ENCODE measurements at regions not wholly inside any gene's neighbourhood (a gene's known extent, or its start where the extent isn't known, plus 50 kb on each side); places are given as distances from the start of the nearest gene placed in this dataset.

DNA sequence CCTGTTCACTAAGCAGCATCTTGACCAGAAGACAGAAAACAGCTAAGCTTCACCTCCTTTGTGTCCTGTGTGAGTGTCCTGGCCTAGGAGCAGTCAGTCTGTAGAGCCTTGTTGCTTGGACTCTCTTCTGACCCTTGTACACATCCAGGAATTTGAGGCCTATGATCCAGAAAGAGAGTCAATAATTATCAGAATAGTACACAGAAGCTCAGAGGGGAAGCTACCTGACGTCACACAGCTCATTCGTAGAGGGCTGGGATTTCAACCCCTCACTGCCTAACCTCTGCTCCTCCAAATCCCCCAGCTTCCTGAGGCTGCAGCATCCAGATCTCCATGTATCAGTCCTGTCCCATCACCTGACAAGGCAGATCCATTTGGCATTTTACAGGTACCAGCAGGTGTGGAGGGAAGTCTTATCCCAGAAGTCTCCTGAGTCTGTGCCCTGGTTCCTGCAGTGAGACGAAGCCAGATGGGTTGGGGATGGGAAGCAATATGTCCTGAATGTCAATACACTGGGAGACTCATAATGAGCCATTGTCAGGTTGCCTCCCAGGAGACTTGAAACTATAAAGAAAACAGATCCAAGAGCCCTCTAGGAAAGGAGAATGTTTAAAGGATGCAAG lies 203.1 kb downstream of the MINAR1 start:
- no peak overlapping the region for H3K4me3 ChIP-seq
- no peaks in the 10 kb centered on the region for H3K27me3 ChIP-seq
- H3K27ac ChIP-seq, result no peak overlapping the region
- no peak for DNase-seq
- no peak for TF ChIP-seq EP300 (IDR thresholded peaks at IDR 0.05)
- no peak for TF ChIP-seq CTCF (IDR thresholded peaks at IDR 0.05)
- no peak for TF ChIP-seq POLR2A (IDR thresholded peaks at IDR 0.05)
- no peaks in the 10 kb centered on the region for H3K4me1 ChIP-seq (ENCODE audit: insufficient read depth)
- intact Hi-C loops (cut with DNase I), result no loop called here
- no peaks in the 10 kb centered on the region for H3K9me3 ChIP-seq
- no peaks in the 10 kb centered on the region for H3K36me3 ChIP-seq
- 56 to 69% (median 67%) methylated on average over 3 of the region's 3 CpGs for WGBS, 3 donors

GRCh38 chr15:79635897-79636561 lies 203.9 kb downstream of the MINAR1 start:
- H3K36me3 ChIP-seq, result no peaks in the 10 kb centered on the region
- no peaks in the 10 kb centered on the region for H3K4me1 ChIP-seq (ENCODE audit: insufficient read depth)
- no peak for DNase-seq
- no peak overlapping the region for H3K27ac ChIP-seq
- H3K4me3 ChIP-seq, result no peak overlapping the region
- TF ChIP-seq EP300 (IDR thresholded peaks at IDR 0.05) (no peak), POLR2A (IDR thresholded peaks at IDR 0.05) (no peak), CTCF (IDR thresholded peaks at IDR 0.05) (no peak)
- H3K9me3 ChIP-seq, result no peaks in the 10 kb centered on the region
- H3K27me3 ChIP-seq, result no peaks in the 10 kb centered on the region
- 55 to 56% (median 56%) methylated on average over 3 of the region's 3 CpGs for WGBS, 3 donors
- intact Hi-C loops (cut with DNase I), result no loop called here

- no peak for DNase-seq
- H3K9me3 ChIP-seq, result no peaks in the 10 kb centered on the region
- 55 to 69% (median 56%) methylated on average over 3 of the region's 3 CpGs for WGBS, 3 donors
- TF ChIP-seq POLR2A (IDR thresholded peaks at IDR 0.05) (no peak), EP300 (IDR thresholded peaks at IDR 0.05) (no peak), CTCF (IDR thresholded peaks at IDR 0.05) (no peak)
- H3K4me1 ChIP-seq (ENCODE audit: insufficient read depth), result no peaks in the 10 kb centered on the region
- no peaks in the 10 kb centered on the region for H3K27me3 ChIP-seq
- intact Hi-C loops (cut with DNase I), result no loop called here
- H3K4me3 ChIP-seq, result no peak overlapping the region
- H3K27ac ChIP-seq, result no peak overlapping the region
- no peaks in the 10 kb centered on the region for H3K36me3 ChIP-seq
Measured at GRCh38 chr15:79640206-79640605, 208.1 kb downstream of the MINAR1 start.

DNA sequence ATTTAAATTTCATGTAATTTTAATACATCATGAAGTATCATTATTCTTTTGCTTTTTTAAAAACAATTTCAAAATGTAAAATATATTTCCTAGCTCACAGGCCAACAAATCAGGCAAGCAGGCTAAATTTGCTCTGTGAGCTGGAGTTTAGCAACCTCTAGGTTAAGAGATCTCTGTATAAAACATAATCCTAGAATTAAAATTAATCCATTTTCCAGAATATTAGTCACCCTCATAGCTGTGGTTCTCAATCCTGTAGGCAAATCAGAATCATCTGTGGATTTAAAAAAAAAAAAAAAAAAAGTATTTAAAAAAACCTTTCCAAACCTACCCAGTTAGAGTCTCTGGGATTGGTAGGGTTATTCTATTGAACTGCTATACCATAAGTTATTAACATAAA lies 209.7 kb downstream of the MINAR1 start:
- DNase-seq, result no peak
- no peak for TF ChIP-seq EP300 (IDR thresholded peaks at IDR 0.05)
- Histone ChIP-seq H3K4me3 (no peak overlapping the region), H3K4me1 (ENCODE audit: insufficient read depth) (no peaks in the 10 kb centered on the region), H3K36me3 (no peaks in the 10 kb centered on the region), H3K27me3 (no peaks in the 10 kb centered on the region), H3K9me3 (no peaks in the 10 kb centered on the region), H3K27ac (no peak overlapping the region)
- intact Hi-C loops (cut with DNase I), result no loop called here

GRCh38 chr15:79643393-79643792 lies 211.3 kb downstream of the MINAR1 start:
- H3K4me3 ChIP-seq, result no peak overlapping the region
- H3K27me3 ChIP-seq, result no peaks in the 10 kb centered on the region
- no peak for DNase-seq
- H3K4me1 ChIP-seq (ENCODE audit: insufficient read depth), result no peaks in the 10 kb centered on the region
- no peaks in the 10 kb centered on the region for H3K9me3 ChIP-seq
- intact Hi-C loops (cut with DNase I), result no loop called here
- no peaks in the 10 kb centered on the region for H3K36me3 ChIP-seq
- TF ChIP-seq POLR2A (IDR thresholded peaks at IDR 0.05) (no peak), CTCF (IDR thresholded peaks at IDR 0.05) (no peak), EP300 (IDR thresholded peaks at IDR 0.05) (no peak)
- H3K27ac ChIP-seq, result no peak overlapping the region
